H1 (cell line): ENCODE measurements at regions not wholly inside any gene's neighbourhood (a gene's known extent, or its start where the extent isn't known, plus 50 kb on each side); places are given as distances from the start of the nearest gene placed in this dataset.

Experiments
- BCL11A ChIP-seq, 2 experiments: IDR thresholded peaks; one replicate each; pipeline ENCODE4 v1.6.1; 2011; ENCODE audit warnings: low read depth in 2 of 2, low read length in 2 of 2, mild to moderate bottlenecking in 2 of 2
- CBX5 ChIP-seq: fragments of 300-800, 300-1000 bp; sonication (generic); IDR thresholded peaks from 2 replicates; pipeline ENCODE4 v1.7.1; 2016; ENCODE audit warnings: antibody characterized with exemption, low read length, low read depth
- MAX ChIP-seq: IDR thresholded peaks from 2 replicates; pipeline ENCODE4 v1.6.1; 2012; ENCODE audit warnings: inconsistent platforms
- SP2 ChIP-seq: IDR thresholded peaks from 2 replicates; pipeline ENCODE4 v1.6.1; 2012; ENCODE audit warnings: mild to moderate bottlenecking, low read length, inconsistent platforms

GRCh38 chr3:10678796-10679376, 137.1 kb upstream of the SLC6A11 start:
- no peak for TF ChIP-seq BCL11A (IDR thresholded peaks at IDR 0.05; ENCODE audit: low read depth in 2 of 2, low read length in 2 of 2)
- TF ChIP-seq MAX = no peak
- TF ChIP-seq SP2 = no peak
- TF ChIP-seq CBX5 = no peak
